ENCODE measurements at regions not wholly inside any gene's neighbourhood (a gene's known extent, or its start where the extent isn't known, plus 50 kb on each side); places are given as distances from the start of the nearest gene placed in this dataset.

- no peak for DNase-seq (ENCODE audit: low read depth in 1 of 2, low spot score in 1 of 2)
Measured at GRCh38 chrX:10047133-10047532, 80.0 kb downstream of the CLDN34 start.

GRCh38 chrX:10047631-10048030 is 80.5 kb downstream of the CLDN34 start:
- DNase-seq (ENCODE audit: low read depth in 1 of 2, low spot score in 1 of 2): no peak

DNA sequence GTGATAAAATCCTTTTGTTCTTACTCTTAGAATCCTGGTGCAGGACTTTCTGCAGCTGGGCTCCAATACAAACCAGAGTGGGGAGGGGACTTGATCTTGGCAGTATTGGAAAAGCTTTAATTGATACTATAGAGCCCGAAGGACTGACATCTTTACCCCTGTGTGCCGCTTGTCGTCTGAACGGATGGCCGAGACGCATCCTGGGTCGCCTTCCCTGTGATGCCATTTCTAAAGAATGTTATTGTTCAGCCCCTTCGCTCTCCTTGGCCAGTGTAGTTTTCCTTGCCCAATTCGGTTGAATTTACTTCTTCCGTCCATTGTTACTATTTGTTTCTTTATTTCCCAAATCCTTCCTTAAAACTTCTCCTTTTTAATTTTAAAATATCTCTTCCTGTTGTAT is 80.9 kb downstream of the CLDN34 start:
- DNase-seq (ENCODE audit: low read depth in 1 of 2, low spot score in 1 of 2): no peak

- DNase-seq (ENCODE audit: low read depth in 1 of 2, low spot score in 1 of 2): no peak
Measured at GRCh38 chrX:10048707-10049106, 81.5 kb downstream of the CLDN34 start.

GRCh38 chrX:10049236-10049635 is 82.1 kb downstream of the CLDN34 start:
- DNase-seq (ENCODE audit: low read depth in 1 of 2, low spot score in 1 of 2): no peak

GRCh38 chrX:10050481-10050880 is 83.3 kb downstream of the CLDN34 start:
- DNase-seq (ENCODE audit: low read depth in 1 of 2, low spot score in 1 of 2): no peak

DNA sequence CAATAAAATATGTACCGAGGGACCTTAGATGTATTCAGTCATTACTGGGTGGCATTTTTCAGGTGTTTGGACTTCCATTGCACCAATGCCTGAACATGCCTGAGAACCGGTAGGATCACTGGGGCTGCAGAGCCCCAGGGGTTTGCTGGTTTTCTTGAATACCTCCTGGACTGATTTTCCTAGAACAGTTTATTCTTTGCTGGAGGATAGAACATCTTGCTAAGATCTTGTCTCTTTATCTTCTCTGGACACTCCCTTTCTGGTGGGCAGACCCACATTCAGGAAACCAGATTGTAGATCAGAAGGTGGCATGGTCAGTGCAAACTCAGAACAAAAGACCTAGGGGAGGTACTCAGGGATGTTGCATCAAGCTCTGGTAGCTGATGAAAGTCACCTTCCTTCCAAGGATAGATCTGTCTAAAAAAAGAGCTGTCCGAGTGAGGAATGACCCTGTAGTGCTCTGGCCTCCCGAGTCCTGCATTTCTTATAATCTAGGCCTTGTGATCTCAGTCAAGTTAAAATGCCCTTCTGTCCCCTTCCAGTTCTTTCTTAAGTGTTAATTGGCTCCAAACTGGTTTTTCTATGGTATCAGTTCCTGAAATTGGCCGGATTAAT is 84.8 kb downstream of the CLDN34 start:
- DNase-seq (ENCODE audit: low read depth in 1 of 2, low spot score in 1 of 2): no peak

GRCh38 chrX:10052906-10053625 is 85.9 kb downstream of the CLDN34 start:
- no peak for DNase-seq (ENCODE audit: low read depth in 1 of 2, low spot score in 1 of 2)

GRCh38 chrX:10054396-10054795 is 87.2 kb downstream of the CLDN34 start:
- DNase-seq (ENCODE audit: low read depth in 1 of 2, low spot score in 1 of 2): no peak

GRCh38 chrX:10055430-10055829 is 88.3 kb downstream of the CLDN34 start:
- DNase-seq (ENCODE audit: low read depth in 1 of 2, low spot score in 1 of 2): no peak

DNA sequence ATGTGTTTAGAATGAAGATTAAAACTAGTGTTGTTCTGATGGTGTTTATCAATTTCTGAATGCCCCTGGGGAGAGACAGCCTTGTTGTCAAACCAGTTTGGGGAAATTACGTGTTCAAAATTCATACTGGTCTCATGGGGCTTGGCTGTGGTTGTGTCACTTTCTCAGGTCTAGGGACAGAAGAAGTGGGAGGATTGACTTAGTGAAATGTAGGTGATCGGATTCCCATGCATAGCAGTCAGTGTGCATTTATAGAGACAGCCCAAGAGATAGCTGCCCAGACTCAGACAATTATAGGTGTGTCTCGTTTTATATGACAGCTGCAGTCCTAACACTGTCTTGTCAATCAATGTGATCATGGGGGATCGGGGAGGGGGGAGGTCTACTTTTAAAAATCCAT is 94.4 kb upstream of the CLCN4 start:
- DNase-seq (ENCODE audit: low read depth in 1 of 2, low spot score in 1 of 2): no peak

DNA sequence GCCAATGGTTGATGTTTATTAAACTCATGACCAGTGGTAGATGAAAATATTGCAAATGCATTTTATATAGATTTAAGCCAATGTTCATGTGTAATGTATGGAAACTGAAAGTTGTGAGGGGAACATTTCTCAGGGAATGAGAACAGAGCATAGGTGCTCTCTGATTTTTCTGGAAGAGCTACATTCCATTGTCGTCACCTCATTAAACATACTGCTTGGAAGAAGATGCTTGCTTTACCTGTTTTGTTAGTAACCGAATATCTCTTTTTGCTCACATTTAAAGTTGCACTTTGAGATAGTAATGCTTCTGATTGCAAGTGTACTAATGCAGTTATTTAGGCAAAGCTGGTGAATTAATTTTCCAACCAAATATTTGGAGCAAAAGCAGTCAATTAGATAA is 93.8 kb upstream of the CLCN4 start:
- no peak for DNase-seq (ENCODE audit: low read depth in 1 of 2, low spot score in 1 of 2)

DNA sequence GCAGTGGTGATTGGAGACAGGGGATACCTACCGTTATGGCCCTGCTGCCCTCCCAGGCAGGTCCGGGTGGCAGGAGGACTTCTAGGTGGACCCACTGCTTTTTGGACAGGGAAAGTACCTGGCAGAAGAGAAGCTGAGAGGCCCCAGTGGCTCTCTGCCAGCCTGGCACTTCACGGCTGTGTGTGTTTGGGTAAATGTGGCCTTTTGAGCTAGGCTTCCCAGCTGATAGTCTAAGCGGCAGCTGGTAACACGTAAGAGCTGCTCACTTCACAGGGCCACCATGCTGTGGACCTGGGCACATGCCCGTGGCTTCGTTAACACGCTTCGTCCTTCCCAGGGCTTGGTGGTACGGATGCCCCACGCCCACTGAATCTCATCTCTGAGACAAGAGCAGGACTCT is 92.0 kb upstream of the CLCN4 start:
- DNase-seq (ENCODE audit: low read depth in 1 of 2, low spot score in 1 of 2): no peak

DNA sequence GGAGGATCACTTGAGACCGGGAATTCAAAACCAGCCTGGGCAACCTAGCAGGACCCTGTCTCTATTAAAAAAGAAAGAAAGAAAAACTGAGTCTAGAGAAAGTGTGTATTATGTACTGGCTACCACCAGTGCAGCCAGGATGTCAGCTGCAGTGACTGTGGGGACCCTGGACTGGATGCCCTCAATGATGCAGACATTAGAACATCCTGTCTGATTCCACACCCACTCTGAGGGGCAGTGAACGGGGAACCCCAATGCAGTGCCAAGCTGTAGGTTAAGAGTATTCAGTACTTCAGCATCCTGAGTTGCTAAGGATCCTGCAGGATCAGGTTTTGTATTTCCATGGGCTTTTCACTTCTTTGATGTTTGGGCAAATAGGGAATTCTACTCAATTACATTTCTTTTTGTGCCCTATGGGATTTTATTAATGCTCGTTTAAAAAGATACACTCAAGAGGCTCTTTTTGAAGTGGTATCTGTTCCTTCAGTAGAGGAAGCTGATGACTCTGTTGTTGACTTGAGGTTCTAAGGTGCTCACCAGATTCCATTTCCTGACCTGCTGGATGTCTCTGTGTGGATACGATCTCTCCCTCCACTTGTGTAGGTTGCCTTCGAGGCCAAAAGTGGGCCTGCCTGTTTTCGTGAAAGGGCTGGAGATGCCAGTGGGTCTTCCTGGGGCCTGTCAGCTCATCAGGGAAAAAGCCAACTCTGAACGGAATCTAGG is 85.9 kb upstream of the CLCN4 start:
- no peak for DNase-seq (ENCODE audit: low read depth in 1 of 2, low spot score in 1 of 2)

DNA sequence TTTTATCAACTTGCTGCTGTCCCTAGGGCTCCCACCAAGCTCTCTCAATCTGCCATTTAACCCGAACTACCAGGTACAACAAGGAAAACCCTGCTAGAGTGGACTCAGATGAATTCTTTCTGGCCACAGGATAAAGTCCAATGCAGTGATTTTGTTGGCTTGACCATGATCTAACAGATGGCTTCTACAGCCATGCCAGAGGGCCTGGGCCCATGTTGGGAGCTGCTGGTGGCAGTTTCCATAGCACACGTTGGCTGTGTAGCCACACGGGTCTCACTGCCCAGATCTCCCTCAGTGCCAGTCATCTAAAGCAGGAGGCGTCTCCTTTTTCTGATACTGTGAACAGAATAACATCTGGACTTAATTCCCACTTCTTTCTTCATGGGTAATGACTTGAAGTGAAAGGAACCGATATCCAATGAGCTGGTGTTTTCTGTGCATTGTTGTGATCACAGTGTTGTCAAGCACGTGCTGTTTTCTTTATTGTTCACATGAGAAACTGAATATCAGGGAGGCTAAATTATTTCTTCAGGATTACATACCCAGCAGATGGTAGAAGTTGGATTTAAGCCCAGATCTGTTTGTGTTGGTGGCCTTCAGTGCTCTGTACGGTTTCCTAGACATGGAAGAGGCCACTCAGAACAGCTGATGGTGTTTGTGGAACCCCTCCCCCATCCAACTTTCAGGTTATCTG is 85.2 kb upstream of the CLCN4 start:
- no peak for DNase-seq (ENCODE audit: low read depth in 1 of 2, low spot score in 1 of 2)

- DNase-seq (ENCODE audit: low read depth in 1 of 2, low spot score in 1 of 2): no peak
Measured at GRCh38 chrX:10072786-10073568, 83.8 kb upstream of the CLCN4 start.

GRCh38 chrX:10073671-10074070 is 83.1 kb upstream of the CLCN4 start:
- DNase-seq (ENCODE audit: low read depth in 1 of 2, low spot score in 1 of 2): no peak

GRCh38 chrX:10074241-10074941 is 82.4 kb upstream of the CLCN4 start:
- no peak for DNase-seq (ENCODE audit: low read depth in 1 of 2, low spot score in 1 of 2)

DNA sequence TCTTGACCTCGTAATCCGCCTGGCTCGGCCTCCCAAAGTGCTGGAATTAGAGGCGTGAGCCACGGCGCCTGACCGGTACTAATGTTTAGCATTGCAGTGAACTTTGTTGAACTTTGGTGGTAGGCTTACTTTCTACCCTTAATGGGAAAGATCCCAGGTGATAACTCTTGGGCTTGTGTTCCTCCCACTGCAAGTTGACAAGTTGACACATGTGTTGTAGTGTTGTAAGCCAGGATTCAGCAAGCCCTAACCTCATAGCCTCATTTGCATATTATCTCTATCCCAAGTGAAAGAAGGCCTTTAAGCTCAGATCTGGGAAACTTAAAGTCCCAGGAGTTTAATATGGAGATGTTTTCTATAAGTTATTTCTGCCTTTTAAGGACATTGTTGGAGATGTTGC is 80.0 kb upstream of the CLCN4 start:
- DNase-seq (ENCODE audit: low read depth in 1 of 2, low spot score in 1 of 2): no peak

DNA sequence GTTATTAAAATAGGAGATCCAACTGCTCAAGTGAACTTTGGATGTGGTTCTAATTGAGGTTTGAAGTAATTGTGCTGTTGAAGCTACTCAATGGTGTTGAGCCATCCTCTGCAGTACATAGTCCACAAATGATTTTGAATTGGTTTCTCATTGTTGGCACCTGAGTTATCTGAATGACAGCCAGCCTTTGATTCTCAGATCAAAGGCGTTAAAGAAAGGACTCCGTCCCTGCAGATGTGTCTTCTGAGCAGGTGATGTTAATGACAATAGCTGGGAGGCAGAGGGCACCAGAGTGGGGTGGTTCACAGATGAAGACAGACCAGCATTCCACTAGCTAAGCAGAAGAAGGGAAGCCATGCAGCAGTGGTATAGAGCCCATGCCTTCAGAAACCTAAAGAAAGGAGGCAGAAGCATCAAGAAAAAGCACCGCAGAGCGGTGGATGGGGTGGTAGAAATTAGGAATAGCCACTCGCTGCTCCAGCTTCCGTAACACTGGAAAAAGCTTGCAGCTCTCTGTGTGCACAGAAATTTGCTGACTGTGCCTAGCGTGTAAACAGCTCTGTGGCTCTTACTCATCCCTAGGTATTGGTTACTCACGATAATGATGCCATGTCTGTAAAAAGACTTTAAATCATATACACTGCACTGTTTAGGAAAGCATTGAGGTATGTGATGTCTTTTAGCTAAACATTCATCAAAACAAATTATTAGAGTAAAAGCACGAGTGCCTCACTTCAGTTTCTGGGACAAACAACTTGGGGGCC is 79.2 kb upstream of the CLCN4 start:
- no peak for DNase-seq (ENCODE audit: low read depth in 1 of 2, low spot score in 1 of 2)
